Activated CD8-positive, alpha-beta memory T cell treated with anti-CD3 and anti-CD28 coated beads, Interleukin-2, amount 50 U/mL, for 4 hours (primary cell): ENCODE measurements at regions not wholly inside any gene's neighbourhood (a gene's known extent, or its start where the extent isn't known, plus 50 kb on each side); places are given as distances from the start of the nearest gene placed in this dataset.
"Not testable (repeated sequence)": the region's sequence is repeated elsewhere in the genome, so short reads cannot be mapped to it uniquely, and the experiment has no call there.

ENCODE experiments used
- DNase-seq: peaks from one replicate; pipeline ENCODE4 v3.0.0-alpha.2; 2020

DNA sequence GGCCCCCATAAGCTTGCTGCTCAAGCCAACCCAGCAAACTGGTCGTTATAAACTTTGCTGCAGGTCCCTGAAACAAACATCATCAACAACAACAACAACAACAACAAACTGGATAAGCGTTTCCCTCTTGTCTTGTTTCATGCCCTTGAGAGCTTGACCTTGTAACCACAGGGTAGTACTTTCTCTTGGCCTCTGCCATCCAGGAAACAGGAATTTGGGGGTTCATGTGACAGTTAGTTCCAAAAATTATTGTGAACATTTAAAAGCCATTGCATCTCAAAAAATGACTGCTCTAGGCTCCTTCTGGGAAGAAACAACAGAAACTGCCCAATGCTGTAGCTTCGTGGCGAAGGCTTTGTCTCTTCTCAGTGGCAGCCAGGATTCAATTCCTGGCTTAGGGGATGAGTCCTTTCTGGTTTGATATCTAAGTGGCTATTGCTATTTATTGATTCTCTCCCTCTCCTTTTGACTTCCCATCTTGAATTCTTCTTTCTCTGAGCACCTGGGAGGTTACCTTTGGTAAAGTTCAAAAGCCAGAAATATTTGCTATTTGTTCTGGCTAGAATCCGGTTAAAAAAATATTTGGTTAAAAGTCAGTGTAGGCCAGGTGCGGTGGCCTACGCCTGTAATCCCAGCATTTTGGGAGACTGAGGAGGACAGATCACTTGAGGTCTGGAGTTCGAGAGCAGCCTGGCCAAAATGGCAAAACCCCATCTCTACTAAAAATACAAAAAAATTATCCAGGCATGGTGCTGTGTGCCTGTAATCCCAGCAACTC is 52.0 kb upstream of the CPM start:
- no peak for DNase-seq

DNA sequence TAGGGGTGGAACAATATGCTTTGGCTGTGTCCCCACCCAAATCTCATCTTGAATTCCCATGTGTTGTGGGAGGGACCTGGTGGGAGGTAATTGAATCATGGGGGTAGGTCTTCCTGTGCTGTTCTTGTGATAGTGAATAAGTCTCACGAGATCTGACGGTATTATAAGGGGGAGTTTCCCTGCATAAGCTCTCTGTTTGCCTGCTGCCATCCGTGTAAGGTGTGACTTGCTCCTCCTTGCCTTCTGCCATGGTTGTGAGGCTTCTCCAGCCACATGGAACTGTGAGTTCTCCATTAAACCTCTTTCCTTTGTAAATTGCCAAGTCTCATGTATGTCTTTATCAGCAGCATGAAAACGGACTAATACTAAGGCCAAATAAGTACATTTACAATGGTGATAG is 64.6 kb upstream of the CPM start:
- not testable (repeated sequence) for DNase-seq

DNA sequence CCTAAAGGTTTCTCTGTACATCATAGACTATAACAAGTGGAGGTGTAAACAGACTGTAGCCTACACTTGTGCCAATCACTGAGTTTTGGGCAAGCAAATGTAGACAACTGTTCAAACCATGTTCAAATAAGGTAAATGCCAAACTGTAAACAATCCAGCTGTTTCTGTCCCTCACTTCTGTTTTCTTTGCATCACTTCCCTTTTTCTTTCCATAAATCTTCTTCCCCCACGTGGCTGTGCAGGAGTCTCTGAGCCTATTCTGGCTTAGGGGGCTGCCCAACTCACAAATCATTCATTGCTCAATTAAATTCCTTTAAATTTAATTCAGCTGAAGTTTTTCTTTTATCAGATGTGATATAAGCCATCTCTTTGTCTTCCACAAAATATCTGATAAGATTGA is 65.1 kb upstream of the CPM start:
- DNase-seq, result no peak

DNA sequence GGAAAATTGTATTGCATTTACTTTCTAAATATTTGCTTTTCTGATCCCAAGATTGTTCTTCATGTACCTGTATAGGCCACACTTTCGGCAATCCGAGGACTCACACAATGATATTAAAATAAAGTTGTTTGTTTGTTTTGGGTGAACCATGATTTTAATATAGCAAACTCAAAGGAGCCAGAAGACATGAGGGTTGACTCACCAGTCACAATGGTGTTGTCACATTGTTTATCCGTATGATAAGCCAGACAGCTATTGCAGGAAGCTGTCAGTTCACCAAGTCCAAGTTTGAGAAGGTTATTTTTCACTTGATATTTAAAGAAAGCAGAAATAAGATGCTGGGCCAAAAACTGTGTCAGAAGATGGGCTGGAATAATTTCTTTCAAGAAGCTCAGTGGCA is 67.1 kb upstream of the CPM start:
- DNase-seq, result no peak

DNA sequence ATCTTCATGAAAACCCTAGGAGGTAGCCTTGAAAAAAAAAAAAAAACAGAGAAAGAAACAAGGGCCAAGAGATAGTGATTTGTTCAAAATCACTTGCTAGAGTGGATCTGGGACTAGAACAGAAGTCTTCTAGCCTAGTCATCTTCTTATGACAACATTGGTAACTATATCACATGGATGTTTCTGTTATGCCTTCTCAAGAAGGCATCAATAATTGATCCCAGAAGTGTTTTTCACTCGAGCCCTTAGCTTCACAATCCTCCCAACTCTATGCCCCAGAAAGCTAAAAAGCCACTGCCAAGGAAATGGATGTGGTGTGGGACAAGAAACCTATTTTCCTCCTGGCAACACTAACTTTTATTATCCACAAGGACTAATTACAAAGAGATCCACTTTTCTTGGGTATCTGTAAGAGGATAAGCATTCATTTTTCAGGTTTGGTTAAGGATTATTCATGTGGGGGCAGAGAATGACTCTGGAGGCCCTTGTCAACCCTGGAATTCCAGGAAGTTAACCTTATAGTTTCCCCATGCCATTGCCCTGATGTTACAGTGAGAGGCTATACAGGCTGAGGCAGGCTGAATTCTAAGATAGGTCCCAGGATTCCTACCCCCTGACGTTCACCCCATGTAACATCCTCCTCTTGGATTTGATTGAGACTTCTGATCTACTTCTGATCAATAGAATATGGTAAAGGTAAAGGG is 67.7 kb upstream of the CPM start:
- DNase-seq, result no peak

DNA sequence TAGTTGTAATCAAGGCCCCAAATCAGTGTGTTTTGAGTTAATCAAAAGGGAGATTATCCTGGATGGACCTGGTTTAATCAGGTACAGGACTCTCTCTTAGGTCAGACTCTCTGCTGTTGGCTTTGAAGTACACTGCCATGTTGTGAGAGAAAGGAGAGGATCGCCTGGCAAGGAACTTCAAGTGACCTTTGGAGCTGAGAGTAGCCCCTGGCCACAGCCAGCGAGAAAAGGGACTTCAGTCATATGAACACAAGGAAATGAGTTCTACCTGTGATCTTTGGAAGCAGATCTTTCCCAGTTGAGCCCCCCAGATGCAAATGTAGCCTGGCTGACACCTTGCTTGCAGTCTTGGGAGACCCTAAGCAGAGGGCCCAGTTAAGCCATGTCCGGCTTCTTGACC is 68.3 kb upstream of the CPM start:
- no peak for DNase-seq

DNA sequence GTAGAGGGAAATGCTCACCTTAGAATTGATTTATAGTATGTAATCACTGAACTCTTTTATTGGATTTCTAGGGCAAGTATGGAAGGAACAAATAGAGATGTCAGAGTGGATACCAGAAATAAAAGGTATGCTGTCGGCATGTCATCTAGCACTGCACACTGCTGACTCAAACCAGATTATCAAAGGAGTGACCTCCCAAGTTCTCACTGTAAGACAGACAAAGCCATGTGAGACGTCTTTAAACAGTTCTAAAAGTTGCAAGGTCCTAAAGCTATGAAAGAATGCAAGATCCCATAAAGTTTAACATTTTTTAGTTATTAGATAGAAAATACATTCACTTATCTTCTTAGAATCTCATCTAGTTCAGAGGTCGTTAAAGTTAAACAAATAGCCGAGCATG is 70.0 kb upstream of the CPM start:
- DNase-seq, result no peak

DNA sequence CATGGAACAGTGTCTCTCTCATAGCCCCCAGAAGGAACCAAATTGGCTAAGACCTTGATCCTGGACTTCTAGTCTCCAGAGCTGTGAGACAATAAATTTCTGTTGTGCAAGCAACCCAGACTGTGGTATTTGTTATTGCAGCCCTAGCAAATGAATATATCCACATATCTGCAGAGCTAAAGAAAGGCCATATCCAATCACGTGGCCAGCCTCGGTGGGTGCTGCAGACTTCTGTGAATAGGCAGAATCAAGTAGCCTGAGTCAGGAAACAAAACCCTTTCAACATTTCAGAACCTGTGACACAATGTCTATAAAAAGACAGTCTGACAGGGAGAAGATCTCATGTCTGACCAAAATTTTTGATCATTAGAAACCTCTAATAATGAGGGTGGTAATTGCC is 71.0 kb upstream of the CPM start:
- no peak for DNase-seq

DNA sequence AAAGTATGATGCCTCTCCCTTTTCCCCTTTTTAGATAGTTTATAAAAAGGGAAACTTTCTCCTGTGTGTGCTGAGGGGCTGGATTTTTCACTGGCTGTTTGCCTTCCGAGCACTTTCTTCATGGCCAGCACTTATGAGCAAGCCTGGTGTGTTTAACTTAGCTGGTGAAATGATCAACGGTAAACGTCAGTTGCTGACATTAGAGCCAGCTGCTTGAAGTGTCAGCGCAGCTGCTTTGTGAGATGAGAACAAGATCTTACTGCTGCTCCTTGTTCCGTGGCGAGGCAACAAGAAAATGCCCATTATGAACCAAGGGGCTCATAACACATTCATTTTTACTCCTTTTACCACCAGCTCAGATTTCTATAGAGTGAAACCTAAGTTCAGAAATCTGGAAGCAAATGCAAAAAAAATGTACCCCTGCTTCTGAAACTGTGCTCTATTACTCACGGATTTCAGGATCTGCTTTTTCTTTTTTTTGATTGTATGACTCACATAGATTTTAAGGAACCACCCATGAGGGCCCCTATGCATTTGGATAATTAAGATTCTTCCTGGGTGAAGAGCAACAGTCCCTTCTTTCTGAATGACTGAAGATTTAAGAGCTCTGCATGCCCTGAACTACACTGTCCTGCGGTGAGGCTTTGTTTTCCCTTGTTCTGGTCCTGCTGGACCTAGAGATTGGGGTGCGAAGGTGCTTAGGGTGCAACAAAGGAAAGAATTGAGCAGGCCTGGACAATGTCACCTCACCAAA is 74.3 kb upstream of the CPM start:
- no peak for DNase-seq

DNA sequence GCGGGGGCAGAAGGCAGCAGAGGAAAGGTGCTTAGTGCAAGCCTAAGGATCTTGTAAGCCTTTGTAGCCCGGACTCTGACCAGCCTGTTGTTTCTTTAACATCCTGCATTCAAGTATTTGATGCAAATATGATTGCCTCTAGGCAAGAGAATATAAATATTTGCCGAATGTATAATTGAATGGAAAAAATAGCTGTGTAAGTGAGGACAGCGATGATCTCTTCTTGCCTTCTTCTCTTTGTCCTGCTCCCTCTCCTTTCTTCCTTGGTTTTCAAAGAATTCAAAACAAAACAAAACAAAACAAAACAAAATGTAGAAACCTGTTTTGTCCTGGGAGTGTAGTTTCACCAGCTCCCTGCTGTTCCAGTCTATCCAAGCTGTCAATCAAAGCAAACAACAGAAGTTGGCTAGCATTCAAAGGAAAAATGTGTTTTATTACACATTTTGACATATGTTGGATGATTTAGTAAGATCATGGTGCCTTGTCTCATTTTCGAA is 74.9 kb upstream of the CPM start:
- no peak for DNase-seq

DNA sequence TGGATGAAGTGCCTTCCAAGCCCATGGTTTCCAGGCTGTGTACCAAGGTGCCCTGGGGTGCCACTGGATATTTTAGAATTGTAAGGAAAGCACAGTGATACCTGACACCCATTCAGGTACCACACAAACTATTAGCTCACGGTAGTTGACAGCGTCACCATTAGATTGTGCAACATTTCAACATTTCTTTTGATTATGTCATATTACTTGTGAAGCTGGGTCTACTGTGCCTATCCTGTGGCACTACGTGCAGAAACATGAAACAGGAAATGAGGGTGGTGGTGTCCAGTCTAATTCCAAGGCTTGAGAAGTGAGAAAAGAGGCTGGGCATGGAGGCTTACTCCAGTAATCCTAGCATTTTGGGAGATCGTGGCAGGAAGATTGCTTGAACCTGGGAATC is 75.5 kb upstream of the CPM start:
- DNase-seq, result no peak

DNA sequence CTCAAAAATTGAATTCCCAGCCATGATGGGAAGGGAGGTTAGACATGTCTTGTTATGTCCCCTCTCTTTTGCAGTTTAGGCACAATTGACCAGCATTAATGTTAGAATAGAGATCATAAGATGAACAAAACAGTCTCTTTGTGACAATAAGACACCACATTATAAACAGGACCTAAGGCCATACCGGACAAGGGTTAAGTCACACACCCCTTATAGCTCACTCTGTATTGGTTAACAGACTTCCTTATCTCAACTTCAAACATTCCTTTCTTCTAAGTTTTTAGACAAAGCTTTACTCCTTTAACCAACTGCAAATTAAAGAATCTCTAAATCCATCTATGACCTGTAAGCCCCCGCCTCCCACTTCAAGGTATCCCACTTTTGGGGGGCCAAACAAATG is 81.1 kb upstream of the CPM start:
- no peak for DNase-seq

DNA sequence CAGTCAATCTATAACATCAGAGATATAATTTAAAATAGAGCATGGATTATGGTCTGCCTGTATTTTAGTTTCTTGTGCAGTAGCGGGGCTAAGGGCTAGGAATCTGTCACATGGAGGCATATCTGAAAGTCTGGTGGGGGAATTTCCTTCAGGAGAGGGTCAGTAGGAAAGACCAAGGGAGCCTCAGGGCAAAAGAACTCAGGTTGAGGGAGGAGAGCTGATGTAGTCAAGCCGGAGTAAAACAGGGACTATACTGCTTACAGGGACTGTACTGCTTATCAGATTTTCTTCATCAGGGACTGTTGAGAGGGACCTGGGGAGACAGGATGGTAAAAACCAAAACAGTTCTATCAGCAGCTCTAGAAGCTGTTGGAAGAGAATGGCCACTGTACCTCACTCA is 82.0 kb upstream of the CPM start:
- DNase-seq, result no peak

DNA sequence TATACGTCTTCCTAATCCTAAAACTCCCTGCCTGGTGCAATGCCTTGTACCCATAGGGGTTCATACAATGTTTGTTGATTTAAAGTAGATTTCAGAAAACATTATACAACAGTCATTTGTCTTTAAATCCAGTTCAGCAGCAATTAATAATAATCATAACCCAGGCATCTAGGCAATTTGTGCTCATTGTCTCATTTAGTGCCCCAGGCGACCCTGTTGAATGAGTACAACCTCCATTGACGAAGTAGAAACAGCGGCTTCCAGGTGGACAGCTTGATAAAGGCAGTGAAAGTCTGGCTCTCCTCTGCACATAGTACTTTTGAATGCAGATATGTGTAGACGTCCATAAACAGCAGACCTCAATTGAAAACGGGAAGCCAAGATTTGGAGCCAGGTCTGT is 82.9 kb upstream of the CPM start:
- DNase-seq, result no peak

DNA sequence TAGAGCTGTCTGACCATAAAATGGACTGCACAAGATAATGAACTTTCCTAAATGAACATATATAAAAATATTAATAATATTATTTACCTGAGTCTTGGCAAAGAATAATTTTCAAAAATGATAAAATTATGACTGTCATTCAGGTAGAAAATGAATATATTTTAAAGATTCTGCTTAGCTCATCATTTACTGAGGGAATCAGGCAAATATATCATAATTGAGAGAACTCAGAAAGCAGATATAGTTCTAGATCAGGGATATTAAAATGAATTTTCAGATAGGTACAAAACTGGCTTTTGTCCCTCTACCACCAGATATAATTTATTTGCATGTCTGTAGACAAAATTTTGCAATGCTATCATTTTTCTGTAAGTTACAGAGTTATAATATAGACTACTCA is 86.1 kb upstream of the CPM start:
- DNase-seq, result no peak

DNA sequence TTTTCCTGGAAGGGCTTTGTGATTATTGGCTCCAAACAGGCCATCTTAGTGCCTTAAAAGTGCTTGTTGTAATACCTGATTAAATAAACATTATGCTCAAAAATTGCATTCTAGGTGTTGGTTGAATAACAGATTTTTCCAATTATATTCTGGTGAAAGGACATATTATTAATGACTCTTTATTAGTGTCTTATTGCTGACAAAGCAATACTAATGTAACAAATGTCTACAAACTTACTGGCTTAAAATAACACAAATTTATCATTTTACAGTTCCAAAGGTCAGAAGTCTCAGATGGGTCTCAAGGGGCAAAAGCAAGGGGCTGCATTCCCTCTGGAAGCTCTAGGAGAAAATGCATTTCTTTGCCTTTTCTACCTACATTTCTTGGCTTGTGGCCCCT is 86.9 kb upstream of the CPM start:
- DNase-seq, result no peak

DNA sequence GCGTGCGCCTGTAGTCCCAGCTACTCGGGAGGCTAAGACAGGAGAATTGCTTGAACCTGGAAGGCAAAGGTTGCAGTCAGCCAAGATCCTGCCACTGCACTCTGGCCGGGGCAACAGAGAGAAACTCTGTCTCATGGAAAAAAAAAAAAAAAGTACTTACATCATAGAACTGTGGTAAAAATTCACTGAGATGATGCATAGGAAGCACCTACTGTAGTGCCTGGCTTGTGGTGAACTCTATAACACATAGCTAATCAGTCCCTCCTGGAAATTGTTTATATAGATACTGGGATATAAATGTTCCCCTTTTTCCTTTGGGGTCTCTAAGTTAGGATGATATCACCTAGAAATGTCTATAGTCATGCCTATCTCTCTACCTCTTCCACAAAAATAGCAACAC is 89.7 kb upstream of the CPM start:
- DNase-seq, result no peak

DNA sequence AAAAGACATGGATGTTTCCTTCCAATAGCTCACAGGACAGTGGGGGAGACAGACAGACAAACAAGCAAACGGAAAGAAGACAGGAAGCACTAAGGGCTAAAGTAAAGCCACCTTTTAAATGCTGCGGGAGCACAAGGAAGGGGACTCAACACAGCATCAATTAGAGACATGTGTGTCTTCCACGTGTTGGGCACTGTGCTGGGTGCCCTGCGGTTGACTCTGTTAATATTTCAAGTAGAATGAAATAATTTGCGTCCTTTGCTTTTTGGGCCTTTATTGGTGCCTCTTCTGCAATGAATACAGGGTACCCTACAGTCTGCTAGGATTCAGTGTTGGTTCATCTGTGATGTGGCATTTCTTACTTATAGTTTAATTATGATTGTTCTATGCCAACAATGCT is 90.9 kb upstream of the CPM start:
- DNase-seq, result no peak

DNA sequence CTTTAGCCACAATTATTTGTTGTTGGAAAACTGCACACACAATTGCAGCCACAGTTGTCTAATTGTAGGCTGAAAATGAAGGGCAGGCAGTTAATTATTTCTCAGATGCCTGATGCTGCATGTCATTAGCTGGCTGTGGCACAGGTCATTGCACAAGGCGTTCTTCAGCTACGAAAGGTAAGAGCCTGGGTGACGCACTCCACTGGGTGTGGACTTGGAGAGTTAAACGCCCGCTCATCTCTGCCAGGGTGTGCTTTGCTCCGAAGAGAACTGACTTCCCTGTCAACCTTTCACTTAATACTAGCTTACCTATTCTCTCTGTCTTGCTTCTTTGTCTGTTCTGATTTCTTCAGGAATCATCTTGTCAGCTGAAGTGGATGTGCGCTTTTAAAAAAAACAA is 91.4 kb upstream of the CPM start:
- DNase-seq, result no peak

DNA sequence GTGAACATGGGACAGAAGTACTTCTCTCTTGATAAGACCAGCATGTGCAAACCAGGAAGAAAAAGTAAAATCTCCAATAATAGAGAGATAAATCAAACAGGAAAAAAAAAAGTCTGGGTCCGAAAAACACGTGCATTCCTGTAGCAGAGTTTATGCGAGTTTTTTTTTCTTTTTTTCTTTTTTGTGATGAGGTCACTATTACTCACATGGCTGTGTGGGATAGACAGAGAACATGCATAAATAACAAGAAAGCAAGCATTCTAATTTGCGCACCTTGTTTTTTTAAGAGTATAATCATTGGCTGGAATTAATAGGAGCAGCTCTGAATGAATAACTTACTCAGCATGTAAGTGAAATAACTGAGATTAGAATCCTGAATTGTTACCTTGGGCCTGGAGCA is 91.9 kb upstream of the CPM start:
- DNase-seq, result no peak

DNA sequence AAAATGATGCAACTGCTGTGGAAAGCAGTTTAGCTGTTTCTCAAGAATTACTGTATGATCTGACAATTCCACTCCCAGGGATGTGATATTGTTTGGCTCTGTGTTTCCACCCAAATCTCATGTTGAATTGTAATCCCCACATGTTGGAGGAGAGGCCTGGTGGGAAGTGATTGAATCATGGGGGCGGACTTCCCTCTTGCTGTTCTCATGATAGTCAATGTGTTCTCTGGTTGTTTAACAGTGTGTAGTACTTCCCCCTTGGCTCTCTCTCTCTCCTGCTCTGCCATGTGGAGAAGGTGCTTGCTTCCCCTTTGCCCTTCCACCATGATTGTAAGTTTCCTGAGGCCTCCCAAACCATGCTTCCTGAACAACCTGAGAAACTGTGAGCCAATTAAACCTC is 93.4 kb upstream of the CPM start:
- DNase-seq, result no peak

DNA sequence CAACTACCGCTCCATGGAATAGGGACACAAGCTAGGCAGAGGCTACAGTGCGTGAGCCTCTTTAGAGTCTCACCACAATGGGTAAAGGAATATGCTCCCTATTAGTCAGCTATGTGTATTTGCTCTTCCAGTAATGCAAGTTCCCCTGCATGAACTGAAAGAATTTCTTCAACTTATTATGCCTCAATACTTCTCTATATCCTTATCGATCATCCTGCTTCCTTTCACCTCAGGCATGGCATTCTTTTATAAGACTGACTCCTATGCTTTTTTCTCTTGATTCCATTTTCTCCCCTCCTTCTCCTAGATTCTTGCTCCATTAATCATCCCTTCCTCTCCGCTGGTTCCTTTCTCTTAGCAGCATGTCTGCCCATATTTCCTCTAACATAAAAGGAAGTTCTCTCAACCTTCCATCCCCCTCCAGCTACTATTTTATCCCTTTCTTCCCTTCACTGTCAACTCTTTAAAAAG is 94.5 kb upstream of the CPM start:
- no peak for DNase-seq

DNA sequence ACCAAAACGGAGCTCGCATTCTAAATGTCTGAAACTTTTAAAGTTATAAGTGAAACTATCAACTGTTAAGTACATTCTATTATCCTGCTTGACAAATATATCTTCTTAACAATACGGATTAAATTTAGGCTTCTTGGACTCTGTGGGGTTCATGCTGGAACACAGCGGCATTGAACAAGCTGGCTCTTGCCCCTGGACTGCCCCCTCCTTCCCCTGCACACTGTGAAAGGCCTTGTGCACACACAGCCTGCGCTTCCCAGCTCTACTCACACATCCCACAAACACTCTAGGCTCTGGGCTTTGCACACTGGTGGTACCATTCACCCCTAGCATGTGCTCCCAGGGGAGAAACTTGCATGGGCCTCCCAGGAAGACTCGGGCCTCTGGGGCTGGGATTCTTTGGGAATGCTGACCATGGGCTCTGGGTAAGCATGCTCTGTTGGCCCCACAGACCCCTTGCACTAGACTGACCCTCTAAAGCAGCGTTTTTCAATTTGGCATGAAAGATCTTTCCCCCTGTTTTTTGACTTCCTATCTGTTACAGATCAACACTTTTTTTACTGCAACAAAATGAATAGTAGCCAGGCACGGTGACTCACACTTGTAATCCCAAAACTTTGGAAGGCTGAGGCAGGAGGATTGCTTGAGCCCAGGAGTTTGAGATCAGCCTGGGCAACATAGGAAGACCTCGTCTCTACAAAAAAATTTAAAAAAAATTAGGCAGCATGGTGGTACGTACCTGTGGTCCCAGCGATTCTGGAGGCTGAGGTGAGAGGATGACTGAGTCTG is 96.2 kb upstream of the CPM start:
- no peak for DNase-seq
